ENCODE measurements at regions not wholly inside any gene's neighbourhood (a gene's known extent, or its start where the extent isn't known, plus 50 kb on each side); places are given as distances from the start of the nearest gene placed in this dataset.

GRCh38 chr1:94656967-94657366 is 115.4 kb upstream of the F3 start:
- CTCF ChIA-PET = interaction anchor here (0.6 to 1.0 kb wide), 2 partner anchors 13 to 175 kb away, joined by 3 read pairs; no protein-coding TSS in a partner anchor
- no peak for TF ChIP-seq CTCF (IDR thresholded peaks at IDR 0.05; ENCODE audit: insufficient read depth, low read depth, low read length)

GRCh38 chr1:94654919-94655318 is 113.4 kb upstream of the F3 start:
- no peaks in the 10 kb centered on the region; the same call in 1 of the 2 replicates for H3K36me3 ChIP-seq (ENCODE audit: control insufficient read depth, insufficient read depth, low read length)
- ChIA-PET CTCF (no interaction called here), POLR2A (no interaction called here)
- no peak for DNase-seq (ENCODE audit: low read depth)
- no peak for TF ChIP-seq CTCF (IDR thresholded peaks at IDR 0.05; ENCODE audit: insufficient read depth, low read depth, low read length)
- no peaks in the 10 kb centered on the region for H3K27me3 ChIP-seq (ENCODE audit: control insufficient read depth, insufficient read depth, low read length)
- H3K4me3 ChIP-seq (ENCODE audit: low read depth, low read length) = no peak overlapping the region

More at GRCh38 chr1:94656967-94657366, 115.4 kb upstream of the F3 start:
- Histone ChIP-seq H3K36me3 (ENCODE audit: control insufficient read depth, insufficient read depth, low read length) (no peaks in the 10 kb centered on the region; the same call in 1 of the 2 replicates), H3K27me3 (ENCODE audit: control insufficient read depth, insufficient read depth, low read length) (no peaks in the 10 kb centered on the region), H3K4me3 (ENCODE audit: low read depth, low read length) (no peak overlapping the region)
- DNase-seq (ENCODE audit: low read depth) = no peak
- POLR2A ChIA-PET = no interaction called here

DNA sequence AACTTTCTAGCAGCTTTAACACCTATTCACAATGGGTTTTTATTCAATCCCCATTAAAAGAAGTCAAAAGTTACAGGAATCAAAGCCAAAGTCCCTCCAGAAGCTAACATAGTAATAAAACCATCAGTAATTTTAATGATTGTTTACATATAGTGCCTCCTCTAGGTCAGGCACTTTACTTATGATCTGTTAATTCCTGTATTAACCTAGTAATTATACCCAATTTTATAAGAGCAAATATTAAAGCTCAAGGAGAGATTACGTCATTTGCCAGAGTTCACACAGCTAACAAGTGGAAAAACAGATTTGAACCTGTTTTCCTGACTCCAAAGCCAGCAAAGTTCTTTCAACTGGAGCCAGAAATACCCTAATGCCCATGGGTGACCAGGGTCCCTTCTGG is 112.9 kb upstream of the F3 start:
- DNase-seq (ENCODE audit: low read depth) = no peak
- CTCF ChIA-PET = no interaction called here
- H3K27me3 ChIP-seq (ENCODE audit: control insufficient read depth, insufficient read depth, low read length) = no peaks in the 10 kb centered on the region
- POLR2A ChIA-PET = no interaction called here
- H3K4me3 ChIP-seq (ENCODE audit: low read depth, low read length) = no peak overlapping the region
- TF ChIP-seq CTCF (IDR thresholded peaks at IDR 0.05; ENCODE audit: insufficient read depth, low read depth, low read length) = no peak
- no peaks in the 10 kb centered on the region; the same call in 1 of the 2 replicates for H3K36me3 ChIP-seq (ENCODE audit: control insufficient read depth, insufficient read depth, low read length)

- TF ChIP-seq CTCF (IDR thresholded peaks at IDR 0.05; ENCODE audit: insufficient read depth, low read depth, low read length) = no peak
- no peak for DNase-seq (ENCODE audit: low read depth)
- ChIA-PET CTCF (no interaction called here), POLR2A (no interaction called here)
- Histone ChIP-seq H3K4me3 (ENCODE audit: low read depth, low read length) (no peak overlapping the region), H3K36me3 (ENCODE audit: control insufficient read depth, insufficient read depth, low read length) (no peaks in the 10 kb centered on the region; the same call in 1 of the 2 replicates), H3K27me3 (ENCODE audit: control insufficient read depth, insufficient read depth, low read length) (no peaks in the 10 kb centered on the region)
Observed at GRCh38 chr1:94654031-94654430, 112.5 kb upstream of the F3 start.

- no peak for TF ChIP-seq CTCF (IDR thresholded peaks at IDR 0.05; ENCODE audit: insufficient read depth, low read depth, low read length)
- Histone ChIP-seq H3K4me3 (ENCODE audit: low read depth, low read length) (no peak overlapping the region), H3K36me3 (ENCODE audit: control insufficient read depth, insufficient read depth, low read length) (no peaks in the 10 kb centered on the region; the same call in 1 of the 2 replicates), H3K27me3 (ENCODE audit: control insufficient read depth, insufficient read depth, low read length) (no peaks in the 10 kb centered on the region)
- no peak for DNase-seq (ENCODE audit: low read depth)
- ChIA-PET CTCF (no interaction called here), POLR2A (no interaction called here)
Observed at GRCh38 chr1:94653454-94653853, 111.9 kb upstream of the F3 start.

Data from BJ (cell line).